Brain microvascular endothelial cell (primary cell): ENCODE measurements at regions not wholly inside any gene's neighbourhood (a gene's known extent, or its start where the extent isn't known, plus 50 kb on each side); places are given as distances from the start of the nearest gene placed in this dataset.
"Not testable (repeated sequence)": the region's sequence is repeated elsewhere in the genome, so short reads cannot be mapped to it uniquely, and the experiment has no call there.

Experiments used
- DNase-seq: peaks from one replicate; pipeline ENCODE4 v3.0.0-alpha.2; 2020
- H3K27ac ChIP-seq: fragments of 250-450 bp; sonication (Bioruptor Pico); 2 replicates; pipeline ENCODE4 v1.5.1; 2020; ENCODE audit warnings: mild to moderate bottlenecking, moderate library complexity
- H3K27me3 ChIP-seq: fragments of 250-450 bp; sonication (Bioruptor Pico); replicated peaks from 2 replicates; pipeline ENCODE4 v1.5.1; 2020; ENCODE audit warnings: mild to moderate bottlenecking
- H3K36me3 ChIP-seq: fragments of 250-450 bp; sonication (Bioruptor Pico); replicated peaks from 2 replicates; pipeline ENCODE4 v1.5.1; 2020; ENCODE audit warnings: mild to moderate bottlenecking
- H3K4me3 ChIP-seq: 2 replicates; pipeline ENCODE4 v1.5.1; 2011; ENCODE audit warnings: low read depth, mild to moderate bottlenecking, control low read depth, low read length, moderate library complexity
- CTCF ChIP-seq: IDR thresholded peaks from 2 replicates; pipeline ENCODE4 v1.5.1; 2011; ENCODE audit warnings: low read depth, mild to moderate bottlenecking, moderate library complexity, low read length, control low read depth, inconsistent platforms; ENCODE audit errors: missing control alignments
- in situ Hi-C: cut with HindIII; loops from 2 replicates; pipeline ENCODE4 v1.10.0; 2017; ENCODE audit warnings: low sequenced_read_pairs, low pct_ligation_motif_present

GRCh38 chr6:76495909-76496308, 423.4 kb upstream of the IMPG1 start:
- Histone ChIP-seq H3K27ac (no peak overlapping the region), H3K36me3 (no peaks in the 10 kb centered on the region), H3K4me3 (no peak overlapping the region), H3K27me3 (no peaks in the 10 kb centered on the region)
- TF ChIP-seq CTCF, result no peak
- DNase-seq, result no peak
- in situ Hi-C loops, result no loop called here

- in situ Hi-C loops, H3K36me3 ChIP-seq, H3K27ac ChIP-seq, DNase-seq, H3K27me3 ChIP-seq, H3K4me3 ChIP-seq: not testable (repeated sequence)
Measured at GRCh38 chr6:76491376-76491775, 418.9 kb upstream of the IMPG1 start.

- H3K4me3 ChIP-seq, result no peak overlapping the region
- H3K27ac ChIP-seq, result no peak overlapping the region
- in situ Hi-C loops, result no loop called here
- no peaks in the 10 kb centered on the region for H3K27me3 ChIP-seq
- H3K36me3 ChIP-seq, result no peaks in the 10 kb centered on the region
- no peak for DNase-seq
- TF ChIP-seq CTCF, result no peak
Measured at GRCh38 chr6:76490456-76490855, 418.0 kb upstream of the IMPG1 start.

GRCh38 chr6:76481101-76481500, 408.6 kb upstream of the IMPG1 start:
- no peak for TF ChIP-seq CTCF
- DNase-seq, result no peak
- Histone ChIP-seq H3K27me3 (no peaks in the 10 kb centered on the region), H3K36me3 (no peaks in the 10 kb centered on the region), H3K27ac (no peak overlapping the region), H3K4me3 (no peak overlapping the region)
- in situ Hi-C loops, result no loop called here

- Histone ChIP-seq H3K27ac (no peak overlapping the region), H3K27me3 (no peaks in the 10 kb centered on the region), H3K36me3 (no peaks in the 10 kb centered on the region), H3K4me3 (no peak overlapping the region)
- DNase-seq, result no peak
- in situ Hi-C loops, result no loop called here
- TF ChIP-seq CTCF, result no peak
Measured at GRCh38 chr6:76472858-76473257, 400.4 kb upstream of the IMPG1 start.

GRCh38 chr6:76466286-76466685, 393.8 kb upstream of the IMPG1 start:
- Histone ChIP-seq H3K27ac (no peak overlapping the region), H3K4me3 (no peak overlapping the region), H3K27me3 (no peaks in the 10 kb centered on the region), H3K36me3 (no peaks in the 10 kb centered on the region)
- TF ChIP-seq CTCF, result no peak
- in situ Hi-C loops, result no loop called here
- DNase-seq, result no peak
